ENCODE measurements at regions not wholly inside any gene's neighbourhood (a gene's known extent, or its start where the extent isn't known, plus 50 kb on each side); places are given as distances from the start of the nearest gene placed in this dataset.

- TF ChIP-seq, protein P1, sequence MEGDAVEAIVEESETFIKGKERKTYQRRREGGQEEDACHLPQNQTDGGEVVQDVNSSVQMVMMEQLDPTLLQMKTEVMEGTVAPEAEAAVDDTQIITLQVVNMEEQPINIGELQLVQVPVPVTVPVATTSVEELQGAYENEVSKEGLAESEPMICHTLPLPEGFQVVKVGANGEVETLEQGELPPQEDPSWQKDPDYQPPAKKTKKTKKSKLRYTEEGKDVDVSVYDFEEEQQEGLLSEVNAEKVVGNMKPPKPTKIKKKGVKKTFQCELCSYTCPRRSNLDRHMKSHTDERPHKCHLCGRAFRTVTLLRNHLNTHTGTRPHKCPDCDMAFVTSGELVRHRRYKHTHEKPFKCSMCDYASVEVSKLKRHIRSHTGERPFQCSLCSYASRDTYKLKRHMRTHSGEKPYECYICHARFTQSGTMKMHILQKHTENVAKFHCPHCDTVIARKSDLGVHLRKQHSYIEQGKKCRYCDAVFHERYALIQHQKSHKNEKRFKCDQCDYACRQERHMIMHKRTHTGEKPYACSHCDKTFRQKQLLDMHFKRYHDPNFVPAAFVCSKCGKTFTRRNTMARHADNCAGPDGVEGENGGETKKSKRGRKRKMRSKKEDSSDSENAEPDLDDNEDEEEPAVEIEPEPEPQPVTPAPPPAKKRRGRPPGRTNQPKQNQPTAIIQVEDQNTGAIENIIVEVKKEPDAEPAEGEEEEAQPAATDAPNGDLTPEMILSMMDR (IDR thresholded peaks at IDR 0.05; ENCODE audit: low read depth, low read length) = no peak
- no peak for TF ChIP-seq EZH2phosphoT487 (IDR thresholded peaks at IDR 0.05; ENCODE audit: low read depth)
Measured at GRCh38 chr11:15700456-15700855, 585.7 kb downstream of the INSC start.
